ENCODE measurements at regions not wholly inside any gene's neighbourhood (a gene's known extent, or its start where the extent isn't known, plus 50 kb on each side); places are given as distances from the start of the nearest gene placed in this dataset.

DNA sequence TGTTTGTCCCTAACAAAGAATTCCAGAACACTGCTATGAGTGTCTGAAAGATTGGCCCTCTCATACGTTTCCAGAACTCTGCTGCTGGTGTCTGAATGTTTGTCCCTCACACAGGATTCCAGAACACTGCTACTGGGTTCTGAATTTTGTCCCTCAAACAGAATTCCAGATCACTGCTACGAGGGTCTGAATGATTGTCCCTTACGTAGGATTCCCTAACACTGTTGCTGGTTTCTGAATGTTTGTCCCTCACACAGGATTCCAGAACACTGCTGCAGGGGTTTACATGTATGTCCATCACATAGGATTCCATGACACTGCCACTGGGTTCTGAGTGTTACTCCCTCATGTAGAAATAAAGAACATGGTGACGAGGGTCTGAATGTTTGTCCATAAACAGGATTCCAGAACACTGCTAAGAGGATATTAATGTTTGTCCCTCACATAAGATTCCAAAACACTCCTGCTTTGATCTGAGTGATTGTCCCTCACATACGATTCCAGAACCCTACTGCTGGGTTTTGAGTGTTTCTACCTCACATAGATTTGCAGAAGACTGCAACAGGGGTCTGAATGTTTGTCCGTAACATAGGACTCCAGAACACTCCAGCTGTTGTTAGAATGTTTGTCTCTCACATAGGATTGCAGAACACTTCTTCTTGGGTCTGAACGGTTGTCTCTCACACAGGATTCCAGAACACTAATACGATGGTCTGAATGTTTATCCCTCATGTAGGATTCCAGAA is 214.4 kb downstream of the FOXD4L6 start:
- TF ChIP-seq, protein P1, sequence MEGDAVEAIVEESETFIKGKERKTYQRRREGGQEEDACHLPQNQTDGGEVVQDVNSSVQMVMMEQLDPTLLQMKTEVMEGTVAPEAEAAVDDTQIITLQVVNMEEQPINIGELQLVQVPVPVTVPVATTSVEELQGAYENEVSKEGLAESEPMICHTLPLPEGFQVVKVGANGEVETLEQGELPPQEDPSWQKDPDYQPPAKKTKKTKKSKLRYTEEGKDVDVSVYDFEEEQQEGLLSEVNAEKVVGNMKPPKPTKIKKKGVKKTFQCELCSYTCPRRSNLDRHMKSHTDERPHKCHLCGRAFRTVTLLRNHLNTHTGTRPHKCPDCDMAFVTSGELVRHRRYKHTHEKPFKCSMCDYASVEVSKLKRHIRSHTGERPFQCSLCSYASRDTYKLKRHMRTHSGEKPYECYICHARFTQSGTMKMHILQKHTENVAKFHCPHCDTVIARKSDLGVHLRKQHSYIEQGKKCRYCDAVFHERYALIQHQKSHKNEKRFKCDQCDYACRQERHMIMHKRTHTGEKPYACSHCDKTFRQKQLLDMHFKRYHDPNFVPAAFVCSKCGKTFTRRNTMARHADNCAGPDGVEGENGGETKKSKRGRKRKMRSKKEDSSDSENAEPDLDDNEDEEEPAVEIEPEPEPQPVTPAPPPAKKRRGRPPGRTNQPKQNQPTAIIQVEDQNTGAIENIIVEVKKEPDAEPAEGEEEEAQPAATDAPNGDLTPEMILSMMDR (IDR thresholded peaks at IDR 0.05): no peak
- TF ChIP-seq POLR2AphosphoS5 (IDR thresholded peaks at IDR 0.05) (no peak), POLR2A (IDR thresholded peaks at IDR 0.05) (no peak)

Measured in breast epithelium (tissue), 3 donors.